EL (cell line): ENCODE measurements at regions not wholly inside any gene's neighbourhood (a gene's known extent, or its start where the extent isn't known, plus 50 kb on each side); places are given as distances from the start of the nearest gene placed in this dataset.

ENCODE experiments used
- DNase-seq: peaks from one replicate; pipeline ENCODE4 v3.0.0-alpha.2; 2016

GRCh38 chr5:107215611-107216010 lies 455.1 kb downstream of the EFNA5 start:
- DNase-seq = no peak

- peak; percentile 12 for DNase-seq
Measured at GRCh38 chr5:107213025-107213424, 457.7 kb downstream of the EFNA5 start.

GRCh38 chr5:107211630-107212029 lies 459.1 kb downstream of the EFNA5 start:
- no peak for DNase-seq

- no peak for DNase-seq
Measured at GRCh38 chr5:107208867-107209266, 461.9 kb downstream of the EFNA5 start.

- DNase-seq = no peak
Measured at GRCh38 chr5:107204413-107204812, 466.3 kb downstream of the EFNA5 start.

- DNase-seq = no peak
Measured at GRCh38 chr5:107203243-107203642, 467.5 kb downstream of the EFNA5 start.

- no peak for DNase-seq
Measured at GRCh38 chr5:107199756-107200155, 471.0 kb downstream of the EFNA5 start.

- DNase-seq = no peak
Measured at GRCh38 chr5:107196500-107197059, 474.2 kb downstream of the EFNA5 start.

GRCh38 chr5:107195890-107196395 lies 474.8 kb downstream of the EFNA5 start:
- no peak for DNase-seq

- DNase-seq = no peak
Measured at GRCh38 chr5:107184871-107185270, 485.9 kb downstream of the EFNA5 start.

- no peak for DNase-seq
Measured at GRCh38 chr5:107184066-107184465, 486.7 kb downstream of the EFNA5 start.

GRCh38 chr5:107170620-107171019 lies 500.1 kb downstream of the EFNA5 start:
- no peak for DNase-seq

GRCh38 chr5:107169867-107170266 lies 500.9 kb downstream of the EFNA5 start:
- peak; percentile 14 for DNase-seq

GRCh38 chr5:107168848-107169752 lies 501.6 kb downstream of the EFNA5 start:
- no peak for DNase-seq

- DNase-seq = no peak
Measured at GRCh38 chr5:107168086-107168485, 502.7 kb downstream of the EFNA5 start.

GRCh38 chr5:107165296-107165695 lies 505.4 kb downstream of the EFNA5 start:
- DNase-seq = no peak

- DNase-seq = no peak
Measured at GRCh38 chr5:107157809-107158208, 512.9 kb downstream of the EFNA5 start.

GRCh38 chr5:107155707-107156106 lies 515.0 kb downstream of the EFNA5 start:
- DNase-seq = no peak

GRCh38 chr5:107154593-107154992 lies 516.1 kb downstream of the EFNA5 start:
- DNase-seq = no peak

- no peak for DNase-seq
Measured at GRCh38 chr5:107153283-107153682, 517.5 kb downstream of the EFNA5 start.

GRCh38 chr5:107149243-107150005 lies 521.3 kb downstream of the EFNA5 start:
- no peak for DNase-seq

- DNase-seq = no peak
Measured at GRCh38 chr5:107147589-107147988, 523.1 kb downstream of the EFNA5 start.

GRCh38 chr5:107146901-107147300 lies 523.8 kb downstream of the EFNA5 start:
- no peak for DNase-seq
